HEK293 (cell line): ENCODE measurements at regions not wholly inside any gene's neighbourhood (a gene's known extent, or its start where the extent isn't known, plus 50 kb on each side); places are given as distances from the start of the nearest gene placed in this dataset.

Source experiments
- CTCF ChIA-PET: fragments of 350-600 bp; formaldehyde crosslinking; extraction: SDS; loops from one replicate; lab custom pipeline; 2021; ENCODE audit warnings: antibody characterized with exemption; lab: Yijun Ruan, JAX
- POLR2A ChIA-PET: fragments of 300-600 bp; formaldehyde crosslinking; extraction: SDS; loops from one replicate; lab custom pipeline; 2020; ENCODE audit warnings: antibody characterized with exemption, inconsistent platforms; lab: Yijun Ruan, JAX
- H3K27ac ChIP-seq: fragments of 200-500 bp; sonication (Bioruptor generic); 2 replicates; pipeline ENCODE4 v1.5.1; 2014; ENCODE audit warnings: low read depth, low read length, control low read depth, inconsistent platforms; ENCODE audit errors: extremely low read depth
- H3K36me3 ChIP-seq, 2 experiments: fragments of 200-500 bp in 1 of 2; sonication (Bioruptor generic) in 1 of 2; 1 replicate in 1 of 2; 2 replicates in 1 of 2; pipeline ENCODE4 v1.5.1; 2014 to 2017; ENCODE audit warnings: inconsistent platforms in 2 of 2, low read length in 2 of 2; ENCODE audit not compliant: control insufficient read depth in 2 of 2, insufficient read depth in 1 of 2
- H3K4me1 ChIP-seq: fragments of 200-500 bp; sonication (Bioruptor generic); 2 replicates; pipeline ENCODE4 v1.5.1; 2014; ENCODE audit warnings: mild to moderate bottlenecking, low read length, inconsistent platforms; ENCODE audit not compliant: control insufficient read depth, insufficient read depth
- H3K4me3 ChIP-seq: 2 replicates; pipeline ENCODE4 v1.5.1; 2011; ENCODE audit warnings: low read depth, mild to moderate bottlenecking, control low read depth, low read length, moderate library complexity
- H3K9me3 ChIP-seq: fragments of 200-500 bp; sonication (Bioruptor generic); 2 replicates; pipeline ENCODE4 v1.5.1; 2014; ENCODE audit warnings: low read depth, low read length, inconsistent platforms; ENCODE audit not compliant: control insufficient read depth, insufficient read depth
- GLI2 ChIP-seq: fragments of 450-650 bp; formaldehyde crosslinking; IDR thresholded peaks from 2 replicates; pipeline ENCODE4; 2017; ENCODE audit warnings: missing biosample characterization, missing genetic modification characterization, low read depth, borderline replicate concordance
- GLIS2 ChIP-seq: fragments of 450-650 bp; formaldehyde crosslinking; IDR thresholded peaks from 2 replicates; pipeline ENCODE4 v1.5.1; 2016; ENCODE audit warnings: missing biosample characterization, missing genetic modification characterization
- TCF7L2 ChIP-seq: IDR thresholded peaks from 2 replicates; pipeline ENCODE4 v1.6.1; 2011; ENCODE audit warnings: low read depth, mild to moderate bottlenecking, inconsistent platforms, low read length, moderate library complexity, borderline replicate concordance
- ZBTB48 ChIP-seq: fragments of 450-650 bp; formaldehyde crosslinking; IDR thresholded peaks from 2 replicates; pipeline ENCODE4 v1.5.1; 2016; ENCODE audit warnings: missing biosample characterization, missing genetic modification characterization
- ZFP37 ChIP-seq: fragments of 450-650 bp; formaldehyde crosslinking; IDR thresholded peaks from 2 replicates; pipeline ENCODE4 v1.5.1; 2016; ENCODE audit warnings: missing biosample characterization, missing genetic modification characterization
- ZNF112 ChIP-seq: fragments of 450-650 bp; formaldehyde crosslinking; IDR thresholded peaks from 2 replicates; pipeline ENCODE4 v1.5.0; 2017; ENCODE audit warnings: missing biosample characterization, missing genetic modification characterization
- ZNF146 ChIP-seq: fragments of 450-650 bp; formaldehyde crosslinking; IDR thresholded peaks from 2 replicates; pipeline ENCODE4 v1.5.1; 2016; ENCODE audit warnings: missing biosample characterization, missing genetic modification characterization
- ZNF157 ChIP-seq: fragments of 450-650 bp; formaldehyde crosslinking; IDR thresholded peaks from 2 replicates; pipeline ENCODE4 v1.5.1; 2016; ENCODE audit warnings: missing biosample characterization, missing genetic modification characterization
- ZNF354C ChIP-seq: fragments of 450-650 bp; formaldehyde crosslinking; IDR thresholded peaks from 2 replicates; pipeline ENCODE4 v1.5.1; 2016; ENCODE audit warnings: missing biosample characterization, missing genetic modification characterization, low read depth, borderline replicate concordance
- ZNF404 ChIP-seq: fragments of 450-650 bp; formaldehyde crosslinking; IDR thresholded peaks from 2 replicates; pipeline ENCODE4 v1.5.1; 2017; ENCODE audit warnings: missing biosample characterization, missing genetic modification characterization
- ZNF510 ChIP-seq: fragments of 450-650 bp; formaldehyde crosslinking; IDR thresholded peaks from 2 replicates; pipeline ENCODE4 v1.5.1; 2018; ENCODE audit warnings: mild to moderate bottlenecking, missing genetic modification characterization, missing biosample characterization; ENCODE audit not compliant: insufficient replicate concordance
- ZNF544 ChIP-seq: fragments of 450-650 bp; formaldehyde crosslinking; IDR thresholded peaks from 2 replicates; pipeline ENCODE4 v1.5.0; 2017; ENCODE audit warnings: missing biosample characterization, missing genetic modification characterization
- ZNF555 ChIP-seq: fragments of 450-650 bp; formaldehyde crosslinking; conservative IDR thresholded peaks from 2 replicates; pipeline ENCODE4 v1.5.1; 2017; ENCODE audit warnings: missing biosample characterization, mild to moderate bottlenecking, missing genetic modification characterization, inconsistent platforms
- ZNF558 ChIP-seq: fragments of 450-650 bp; formaldehyde crosslinking; IDR thresholded peaks from 2 replicates; pipeline ENCODE4 v1.5.1; 2016; ENCODE audit warnings: missing biosample characterization, missing genetic modification characterization
- ZNF585B ChIP-seq: fragments of 450-650 bp; formaldehyde crosslinking; IDR thresholded peaks from 2 replicates; pipeline ENCODE4 v1.5.1; 2016; ENCODE audit warnings: missing biosample characterization, missing genetic modification characterization
- ZNF660 ChIP-seq: fragments of 450-650 bp; IDR thresholded peaks from 2 replicates; pipeline ENCODE4 v1.5.1; 2018; ENCODE audit warnings: missing biosample characterization, mild to moderate bottlenecking, missing genetic modification characterization
- ZNF670 ChIP-seq: fragments of 450-650 bp; formaldehyde crosslinking; IDR thresholded peaks from 2 replicates; pipeline ENCODE4 v1.5.1; 2016; ENCODE audit warnings: missing biosample characterization, missing genetic modification characterization, low read depth
- ZNF791 ChIP-seq: fragments of 450-650 bp; formaldehyde crosslinking; IDR thresholded peaks from 2 replicates; pipeline ENCODE4 v1.5.1; 2016; ENCODE audit warnings: missing biosample characterization, missing genetic modification characterization
- TF ChIP-seq, protein P1 (sequence below): fragments of 450-650 bp; formaldehyde crosslinking; IDR thresholded peaks from 2 replicates; pipeline ENCODE4 v1.5.1; 2016; ENCODE audit warnings: missing biosample characterization, missing genetic modification characterization
- TF ChIP-seq, protein P2 (sequence below): fragments of 450-650 bp; formaldehyde crosslinking; IDR thresholded peaks from 2 replicates; pipeline ENCODE4 v1.5.1; 2016; ENCODE audit warnings: missing biosample characterization, missing genetic modification characterization
- TF ChIP-seq, protein P3 (sequence below): fragments of 450-650 bp; formaldehyde crosslinking; IDR thresholded peaks from 2 replicates; pipeline ENCODE4 v1.5.1; 2016; ENCODE audit warnings: missing biosample characterization, missing genetic modification characterization
- TF ChIP-seq, protein P4 (sequence below): fragments of 450-650 bp; formaldehyde crosslinking; IDR thresholded peaks from 2 replicates; pipeline ENCODE4 v1.5.1; 2016; ENCODE audit warnings: missing biosample characterization, missing genetic modification characterization

DNA sequence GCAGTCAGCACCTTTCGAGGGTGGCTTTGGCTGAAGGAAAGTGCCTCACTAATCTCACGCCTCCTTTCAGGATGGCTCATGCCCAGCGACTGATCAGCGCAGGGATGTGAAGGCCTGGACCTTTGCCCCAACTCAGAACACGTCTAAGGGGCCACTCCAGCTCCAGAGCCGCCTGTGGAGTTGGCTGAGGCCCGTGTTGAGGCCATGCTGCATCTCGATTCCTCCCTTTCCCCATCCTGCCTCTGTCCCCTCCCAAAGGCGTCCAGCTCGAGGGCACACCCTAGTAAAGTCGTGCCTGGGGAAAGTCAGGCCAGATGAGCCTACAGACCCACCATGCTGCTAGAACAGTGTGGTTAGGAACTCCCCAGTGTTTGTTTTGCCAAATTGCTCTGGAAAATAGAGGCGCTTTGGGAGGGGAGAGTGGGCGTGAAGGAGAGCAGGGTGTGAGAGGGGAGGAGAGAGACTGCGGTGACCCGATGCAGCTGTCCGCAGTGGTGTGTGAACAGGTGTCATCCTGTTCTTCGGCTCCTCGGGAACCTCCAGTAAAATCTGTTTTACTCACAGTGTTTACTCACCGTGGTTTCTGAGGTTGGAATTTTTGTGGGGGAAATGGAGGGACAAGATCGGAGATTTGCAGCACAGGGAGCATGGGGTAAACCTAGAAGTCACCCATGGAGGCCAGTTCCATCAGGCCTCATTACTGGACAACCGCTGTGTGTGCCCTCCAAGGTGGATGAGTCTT, 85.0 kb upstream of the PMEPA1 start:
- CTCF ChIA-PET: no interaction called here
- no peaks in the 10 kb centered on the region for H3K4me1 ChIP-seq

DNA sequence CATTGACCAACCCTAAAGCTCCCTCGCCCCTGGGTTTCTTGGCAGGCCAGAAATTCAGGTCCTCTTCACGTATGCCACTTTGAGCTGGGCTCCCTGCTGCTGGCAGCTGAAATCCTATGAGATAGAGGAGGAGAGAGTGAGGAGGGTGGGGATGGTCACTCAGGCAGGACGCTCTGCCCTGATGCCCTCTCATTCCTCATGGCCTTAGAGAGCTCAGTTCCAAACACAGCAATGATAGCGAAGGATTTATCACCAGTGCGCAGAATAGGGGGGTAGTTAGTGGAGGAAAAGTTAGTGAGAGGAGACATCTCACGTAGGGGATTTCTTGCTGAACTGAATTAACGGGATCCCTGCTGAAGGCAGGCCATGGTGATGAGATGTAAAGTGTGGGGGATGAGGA, 84.2 kb upstream of the PMEPA1 start:
- no peaks in the 10 kb centered on the region for H3K4me1 ChIP-seq
- H3K9me3 ChIP-seq: no peaks in the 10 kb centered on the region
- ChIA-PET CTCF (no interaction called here), POLR2A (no interaction called here)
- H3K27ac ChIP-seq: no peak overlapping the region
- no peaks in the 10 kb centered on the region for H3K36me3 ChIP-seq
- TF ChIP-seq ZFP37 (tag by site-specific recombination) (no peak), GLI2 (tag by site-specific recombination) (no peak), ZNF510 (tag by site-specific recombination) (no peak), ZNF558 (no peak), ZNF670 (tag by site-specific recombination) (no peak), ZBTB48 (tag by site-specific recombination) (no peak), ZNF585B (no peak), TCF7L2 (no peak), ZNF544 (tag by site-specific recombination) (no peak), ZNF791 (no peak), GLIS2 (no peak), ZNF157 (no peak), ZNF660 (tag by site-specific recombination) (no peak), ZNF555 (tag by site-specific recombination) (no peak)
- TF ChIP-seq, protein P1, sequence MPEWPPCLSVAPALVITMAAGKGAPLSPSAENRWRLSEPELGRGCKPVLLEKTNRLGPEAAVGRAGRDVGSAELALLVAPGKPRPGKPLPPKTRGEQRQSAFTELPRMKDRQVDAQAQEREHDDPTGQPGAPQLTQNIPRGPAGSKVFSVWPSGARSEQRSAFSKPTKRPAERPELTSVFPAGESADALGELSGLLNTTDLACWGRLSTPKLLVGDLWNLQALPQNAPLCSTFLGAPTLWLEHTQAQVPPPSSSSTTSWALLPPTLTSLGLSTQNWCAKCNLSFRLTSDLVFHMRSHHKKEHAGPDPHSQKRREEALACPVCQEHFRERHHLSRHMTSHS (tag by site-specific recombination): no peak
- no peak overlapping the region for H3K4me3 ChIP-seq

More for the DNA sequence above, 85.0 kb upstream of the PMEPA1 start:
- Histone ChIP-seq H3K4me3 (no peak overlapping the region), H3K9me3 (no peaks in the 10 kb centered on the region), H3K27ac (no peak overlapping the region), H3K36me3 (no peaks in the 10 kb centered on the region)
- POLR2A ChIA-PET: no interaction called here
- TF ChIP-seq, protein P2, sequence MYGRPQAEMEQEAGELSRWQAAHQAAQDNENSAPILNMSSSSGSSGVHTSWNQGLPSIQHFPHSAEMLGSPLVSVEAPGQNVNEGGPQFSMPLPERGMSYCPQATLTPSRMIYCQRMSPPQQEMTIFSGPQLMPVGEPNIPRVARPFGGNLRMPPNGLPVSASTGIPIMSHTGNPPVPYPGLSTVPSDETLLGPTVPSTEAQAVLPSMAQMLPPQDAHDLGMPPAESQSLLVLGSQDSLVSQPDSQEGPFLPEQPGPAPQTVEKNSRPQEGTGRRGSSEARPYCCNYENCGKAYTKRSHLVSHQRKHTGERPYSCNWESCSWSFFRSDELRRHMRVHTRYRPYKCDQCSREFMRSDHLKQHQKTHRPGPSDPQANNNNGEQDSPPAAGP (tag by site-specific recombination): 0 out of 2 replicates have a peak, but pooled peaks have one; percentile 25
- no peak for TF ChIP-seq GLI2 (tag by site-specific recombination)
- TF ChIP-seq, protein P3, sequence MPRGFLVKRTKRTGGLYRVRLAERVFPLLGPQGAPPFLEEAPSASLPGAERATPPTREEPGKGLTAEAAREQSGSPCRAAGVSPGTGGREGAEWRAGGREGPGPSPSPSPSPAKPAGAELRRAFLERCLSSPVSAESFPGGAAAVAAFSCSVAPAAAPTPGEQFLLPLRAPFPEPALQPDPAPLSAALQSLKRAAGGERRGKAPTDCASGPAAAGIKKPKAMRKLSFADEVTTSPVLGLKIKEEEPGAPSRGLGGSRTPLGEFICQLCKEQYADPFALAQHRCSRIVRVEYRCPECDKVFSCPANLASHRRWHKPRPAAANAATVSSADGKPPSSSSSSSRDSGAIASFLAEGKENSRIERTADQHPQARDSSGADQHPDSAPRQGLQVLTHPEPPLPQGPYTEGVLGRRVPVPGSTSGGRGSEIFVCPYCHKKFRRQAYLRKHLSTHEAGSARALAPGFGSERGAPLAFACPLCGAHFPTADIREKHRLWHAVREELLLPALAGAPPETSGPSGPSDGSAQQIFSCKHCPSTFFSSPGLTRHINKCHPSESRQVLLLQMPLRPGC (tag by site-specific recombination): no peak

DNA sequence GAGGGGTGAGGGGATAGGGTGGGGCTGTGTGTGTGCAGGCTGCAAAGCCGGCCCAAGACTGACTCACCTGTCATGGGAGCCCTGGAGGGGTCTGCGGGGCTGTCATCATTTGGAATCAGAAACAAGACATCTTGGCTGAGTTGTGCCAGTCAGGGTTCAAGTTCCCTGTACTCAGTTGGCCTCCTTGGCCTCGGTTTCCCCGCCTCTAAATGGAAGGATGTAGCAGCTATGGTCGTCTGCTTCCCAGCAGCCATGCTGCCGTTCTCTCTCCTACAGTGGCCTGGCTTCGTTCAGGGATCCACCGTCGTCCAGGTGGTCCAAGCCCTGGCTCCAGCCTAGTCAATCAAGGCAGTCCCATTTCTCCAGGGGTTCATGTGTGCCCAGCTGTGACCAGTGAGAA, 83.6 kb upstream of the PMEPA1 start:
- Histone ChIP-seq H3K9me3 (no peaks in the 10 kb centered on the region), H3K36me3 (no peaks in the 10 kb centered on the region), H3K4me3 (no peak overlapping the region), H3K4me1 (no peaks in the 10 kb centered on the region), H3K27ac (no peak overlapping the region)
- ChIA-PET CTCF (no interaction called here), POLR2A (no interaction called here)
- TF ChIP-seq ZNF112: no peak
- no peak for TF ChIP-seq ZNF354C (tag by site-specific recombination)
- TF ChIP-seq, protein P2 (tag by site-specific recombination): no peak
- no peak for TF ChIP-seq ZNF146 (tag by site-specific recombination)
- no peak for TF ChIP-seq ZNF585B
- TF ChIP-seq ZNF404 (tag by site-specific recombination): no peak
- no peak for TF ChIP-seq GLIS2
- TF ChIP-seq TCF7L2: no peak
- TF ChIP-seq, protein P4, sequence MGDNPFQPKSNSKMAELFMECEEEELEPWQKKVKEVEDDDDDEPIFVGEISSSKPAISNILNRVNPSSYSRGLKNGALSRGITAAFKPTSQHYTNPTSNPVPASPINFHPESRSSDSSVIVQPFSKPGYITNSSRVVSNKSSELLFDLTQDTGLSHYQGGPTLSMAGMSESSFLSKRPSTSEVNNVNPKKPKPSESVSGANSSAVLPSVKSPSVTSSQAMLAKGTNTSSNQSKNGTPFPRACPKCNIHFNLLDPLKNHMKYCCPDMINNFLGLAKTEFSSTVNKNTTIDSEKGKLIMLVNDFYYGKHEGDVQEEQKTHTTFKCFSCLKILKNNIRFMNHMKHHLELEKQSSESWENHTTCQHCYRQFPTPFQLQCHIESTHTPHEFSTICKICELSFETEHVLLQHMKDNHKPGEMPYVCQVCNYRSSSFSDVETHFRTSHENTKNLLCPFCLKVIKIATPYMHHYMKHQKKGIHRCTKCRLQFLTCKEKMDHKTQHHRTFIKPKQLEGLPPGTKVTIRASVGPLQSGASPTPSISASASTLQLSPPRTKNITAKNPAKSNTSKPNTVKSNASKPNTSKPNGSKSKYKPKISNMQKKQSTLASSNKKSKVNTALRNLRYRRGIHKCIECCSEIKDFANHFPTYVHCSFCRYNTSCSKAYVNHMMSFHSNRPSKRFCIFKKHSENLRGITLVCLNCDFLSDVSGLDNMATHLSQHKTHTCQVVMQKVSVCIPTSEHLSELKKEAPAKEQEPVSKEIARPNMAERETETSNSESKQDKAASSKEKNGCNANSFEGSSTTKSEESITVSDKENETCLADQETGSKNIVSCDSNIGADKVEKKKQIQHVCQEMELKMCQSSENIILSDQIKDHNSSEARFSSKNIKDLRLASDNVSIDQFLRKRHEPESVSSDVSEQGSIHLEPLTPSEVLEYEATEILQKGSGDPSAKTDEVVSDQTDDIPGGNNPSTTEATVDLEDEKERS: no peak
